ENCODE measurements at regions not wholly inside any gene's neighbourhood (a gene's known extent, or its start where the extent isn't known, plus 50 kb on each side); places are given as distances from the start of the nearest gene placed in this dataset.

GRCh38 chr20:1757072-1757471 is 99.5 kb upstream of the SIRPG start:
- TF ChIP-seq CTCF (conservative IDR thresholded peaks at IDR 0.05 in 1 of 2, IDR thresholded peaks at IDR 0.05 in 1 of 2; ENCODE audit: low read depth in 1 of 2, low read length in 2 of 2), result no peak
- no peak for TF ChIP-seq EZH2 (IDR thresholded peaks at IDR 0.05; ENCODE audit: low read length, missing control alignments)

Measured in fibroblast of lung (primary cell).